ENCODE measurements at regions not wholly inside any gene's neighbourhood (a gene's known extent, or its start where the extent isn't known, plus 50 kb on each side); places are given as distances from the start of the nearest gene placed in this dataset.

- Histone ChIP-seq H3K4me3 (ENCODE audit: low read length in 3 of 3) (no peak overlapping the region), H3K27ac (ENCODE audit: low read depth in 2 of 2, low read length in 2 of 2) (no peak overlapping the region), H3K27me3 (ENCODE audit: control insufficient read depth, insufficient read depth, low read length) (no peaks in the 10 kb centered on the region), H3K9ac (ENCODE audit: low read length in 3 of 3) (no peak overlapping the region), H3K4me1 (ENCODE audit: control insufficient read depth in 2 of 3, insufficient read depth in 2 of 3, low read depth in 1 of 3, low read length in 3 of 3) (no peaks in the 10 kb centered on the region), H3K9me3 (ENCODE audit: control insufficient read depth in 2 of 3, insufficient read depth in 1 of 3, low read length in 3 of 3) (no peaks in the 10 kb centered on the region), H3K36me3 (ENCODE audit: control insufficient read depth in 2 of 3, insufficient read depth in 3 of 3, low read length in 3 of 3) (no peaks in the 10 kb centered on the region)
- FAIRE-seq (no peak), DNase-seq (no peak)
- no peak for TF ChIP-seq CTCF (IDR thresholded peaks at IDR 0.05; ENCODE audit: borderline replicate concordance, extremely low read depth, insufficient read depth)
- intact Hi-C loops (cut with DNase I): no loop called here
Observed at GRCh38 chr6:3948866-3949265, 99.7 kb downstream of the FAM50B start.

- FAIRE-seq (no peak), DNase-seq (no peak)
- Histone ChIP-seq H3K4me1 (ENCODE audit: control insufficient read depth in 2 of 3, insufficient read depth in 2 of 3, low read depth in 1 of 3, low read length in 3 of 3) (no peaks in the 10 kb centered on the region), H3K9me3 (ENCODE audit: control insufficient read depth in 2 of 3, insufficient read depth in 1 of 3, low read length in 3 of 3) (no peaks in the 10 kb centered on the region), H3K9ac (ENCODE audit: low read length in 3 of 3) (no peak overlapping the region), H3K36me3 (ENCODE audit: control insufficient read depth in 2 of 3, insufficient read depth in 3 of 3, low read length in 3 of 3) (no peaks in the 10 kb centered on the region), H3K4me3 (ENCODE audit: low read length in 3 of 3) (no peak overlapping the region), H3K27ac (ENCODE audit: low read depth in 2 of 2, low read length in 2 of 2) (no peak overlapping the region), H3K27me3 (ENCODE audit: control insufficient read depth, insufficient read depth, low read length) (no peaks in the 10 kb centered on the region)
- intact Hi-C loops (cut with DNase I): no loop called here
- no peak for TF ChIP-seq CTCF (IDR thresholded peaks at IDR 0.05; ENCODE audit: borderline replicate concordance, extremely low read depth, insufficient read depth)
Observed at GRCh38 chr6:3949521-3949920, 100.3 kb downstream of the FAM50B start.

- intact Hi-C loops (cut with DNase I): no loop called here
- no peak for FAIRE-seq
Observed at GRCh38 chr6:3956054-3956453, 106.9 kb downstream of the FAM50B start.

More at GRCh38 chr6:3956054-3956453, 106.9 kb downstream of the FAM50B start:
- Histone ChIP-seq H3K4me1 (ENCODE audit: control insufficient read depth in 2 of 3, insufficient read depth in 2 of 3, low read depth in 1 of 3, low read length in 3 of 3) (no peaks in the 10 kb centered on the region), H3K27me3 (ENCODE audit: control insufficient read depth, insufficient read depth, low read length) (no peaks in the 10 kb centered on the region), H3K9ac (ENCODE audit: low read length in 3 of 3) (no peak overlapping the region), H3K4me3 (ENCODE audit: low read length in 3 of 3) (no peak overlapping the region), H3K9me3 (ENCODE audit: control insufficient read depth in 2 of 3, insufficient read depth in 1 of 3, low read length in 3 of 3) (no peaks in the 10 kb centered on the region), H3K27ac (ENCODE audit: low read depth in 2 of 2, low read length in 2 of 2) (no peak overlapping the region), H3K36me3 (ENCODE audit: control insufficient read depth in 2 of 3, insufficient read depth in 3 of 3, low read length in 3 of 3) (no peaks in the 10 kb centered on the region)
- peak in 3 of 5 donors; percentile 29 to 53 (median 52) for DNase-seq
- TF ChIP-seq CTCF (IDR thresholded peaks at IDR 0.05; ENCODE audit: borderline replicate concordance, extremely low read depth, insufficient read depth): no peak

Measured in kidney (tissue), 13 donors.